ENCODE measurements at regions not wholly inside any gene's neighbourhood (a gene's known extent, or its start where the extent isn't known, plus 50 kb on each side); places are given as distances from the start of the nearest gene placed in this dataset.

GRCh38 chrX:7759830-7760229 lies 83.1 kb upstream of the VCX start:
- H3K4me3 ChIP-seq (ENCODE audit: low read length) = no peak overlapping the region
- no peak for TF ChIP-seq CTCF (IDR thresholded peaks at IDR 0.05; ENCODE audit: insufficient read depth, low read depth, low read length, missing control alignments)
- no peak for DNase-seq (ENCODE audit: low read depth)

DNA sequence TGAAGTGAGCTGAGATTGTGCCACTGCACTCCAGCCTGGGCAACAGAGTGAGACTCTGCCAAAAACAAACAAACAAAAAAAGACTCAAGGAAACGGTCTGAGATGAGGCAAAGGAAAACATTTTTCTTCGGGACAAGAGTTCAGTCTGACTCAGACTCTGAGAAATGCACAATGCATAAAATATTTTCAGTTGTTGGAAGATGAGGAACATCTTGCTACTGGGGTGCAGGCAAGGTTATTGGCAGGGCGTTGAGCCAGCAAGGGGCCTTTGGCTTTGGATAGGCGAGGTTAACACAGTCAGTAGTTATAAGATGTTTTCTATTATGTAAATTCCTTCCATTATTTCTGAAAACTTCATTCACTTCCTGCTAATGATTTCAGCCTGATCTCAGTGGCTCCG lies 96.1 kb upstream of the VCX start:
- TF ChIP-seq CTCF (IDR thresholded peaks at IDR 0.05; ENCODE audit: insufficient read depth, low read depth, low read length, missing control alignments) = no peak

GRCh38 chrX:7730071-7730470 lies 112.9 kb upstream of the VCX start:
- DNase-seq (ENCODE audit: low read depth) = no peak
- no peak for TF ChIP-seq CTCF (IDR thresholded peaks at IDR 0.05; ENCODE audit: insufficient read depth, low read depth, low read length, missing control alignments)

More for the DNA sequence above, 96.1 kb upstream of the VCX start:
- peak; percentile 0 for DNase-seq (ENCODE audit: low read depth)
- H3K4me3 ChIP-seq (ENCODE audit: low read length) = no peak overlapping the region

GRCh38 chrX:7720519-7720918 lies 122.5 kb upstream of the VCX start:
- no peak for TF ChIP-seq CTCF (IDR thresholded peaks at IDR 0.05; ENCODE audit: insufficient read depth, low read depth, low read length, missing control alignments)
- no peak overlapping the region for H3K4me3 ChIP-seq (ENCODE audit: low read length)
- no peak for DNase-seq (ENCODE audit: low read depth)

More at GRCh38 chrX:7730071-7730470, 112.9 kb upstream of the VCX start:
- H3K4me3 ChIP-seq (ENCODE audit: low read length) = no peak overlapping the region

DNA sequence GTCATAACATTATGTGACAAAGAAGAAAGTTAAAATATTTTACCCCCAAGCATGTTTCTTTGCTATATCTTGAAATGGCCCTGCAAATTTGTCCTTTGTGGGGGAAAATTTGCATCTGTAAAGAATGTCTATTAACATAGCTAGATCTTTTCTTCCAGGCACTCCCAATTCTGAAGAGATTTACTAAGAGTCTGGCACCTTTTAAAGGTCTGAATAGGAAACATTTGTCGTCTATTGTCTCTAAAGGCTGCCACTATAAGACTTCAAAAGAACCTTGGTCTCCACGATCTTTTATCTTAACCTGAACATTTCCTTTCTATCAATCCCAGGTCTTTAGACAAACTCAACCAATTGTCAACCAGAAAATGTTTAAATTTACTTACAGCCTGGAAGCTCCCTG lies 128.6 kb upstream of the VCX start:
- H3K4me3 ChIP-seq (ENCODE audit: low read length) = no peak overlapping the region
- no peak for DNase-seq (ENCODE audit: low read depth)
- no peak for TF ChIP-seq CTCF (IDR thresholded peaks at IDR 0.05; ENCODE audit: insufficient read depth, low read depth, low read length, missing control alignments)

DNA sequence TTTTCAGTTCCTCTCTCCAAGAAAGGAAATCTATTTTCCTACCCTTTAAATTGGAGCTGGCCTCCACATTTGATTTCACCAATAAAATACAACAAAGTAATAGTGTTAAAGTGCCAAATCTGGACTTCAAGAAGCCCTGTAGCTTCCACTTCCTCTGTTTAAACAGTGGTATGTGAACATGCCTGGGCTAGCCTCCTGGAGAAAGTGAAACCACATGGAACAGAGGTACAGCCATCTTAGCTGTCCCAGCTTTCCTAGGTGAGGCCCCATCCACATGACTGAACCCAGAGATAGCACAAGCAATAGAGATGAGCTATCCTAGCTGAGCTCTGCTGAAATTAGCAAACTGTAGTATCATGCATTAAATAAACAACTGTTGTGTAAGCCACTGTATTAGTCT lies 131.8 kb upstream of the VCX start:
- no peak for TF ChIP-seq CTCF (IDR thresholded peaks at IDR 0.05; ENCODE audit: insufficient read depth, low read depth, low read length, missing control alignments)
- DNase-seq (ENCODE audit: low read depth) = peak; percentile 69
- H3K4me3 ChIP-seq (ENCODE audit: low read length) = no peak overlapping the region

- no peak for TF ChIP-seq CTCF (IDR thresholded peaks at IDR 0.05; ENCODE audit: insufficient read depth, low read depth, low read length, missing control alignments)
- H3K4me3 ChIP-seq (ENCODE audit: low read length) = no peak overlapping the region
- no peak for DNase-seq (ENCODE audit: low read depth)
Measured at GRCh38 chrX:7709845-7710244, 133.1 kb upstream of the VCX start.
